ENCODE measurements at regions not wholly inside any gene's neighbourhood (a gene's known extent, or its start where the extent isn't known, plus 50 kb on each side); places are given as distances from the start of the nearest gene placed in this dataset.

GRCh38 chr10:133035952-133036351 is 51.8 kb upstream of the ADGRA1 start:
- TF ChIP-seq POLR2A (IDR thresholded peaks at IDR 0.05; ENCODE audit: low read length) (no peak), GATA1 (IDR thresholded peaks at IDR 0.05; ENCODE audit: low read depth, low read length) (no peak)
